Omental fat pad (tissue), 3 donors: ENCODE measurements at regions not wholly inside any gene's neighbourhood (a gene's known extent, or its start where the extent isn't known, plus 50 kb on each side); places are given as distances from the start of the nearest gene placed in this dataset.

Experiments
- ATAC-seq: fragments of 150-250 bp; one replicate; pipeline ENCODE4 v1.9.1; 2016; ENCODE audit warnings: mild to moderate bottlenecking, moderate library complexity; ENCODE audit not compliant: low FRiP score
- DNase-seq: peaks from one replicate; pipeline ENCODE4 v3.0.0-alpha.2; 2019; ENCODE audit warnings: low spot score
- TF ChIP-seq, protein P1 (sequence below), 3 donors: fragments of 450-650 bp; IDR thresholded peaks; one replicate each; pipeline ENCODE4 v1.5.1; 2016 to 2017; ENCODE audit warnings: antibody characterized with exemption in 3 of 3, mild to moderate bottlenecking in 3 of 3, moderate library complexity in 2 of 3

DNA sequence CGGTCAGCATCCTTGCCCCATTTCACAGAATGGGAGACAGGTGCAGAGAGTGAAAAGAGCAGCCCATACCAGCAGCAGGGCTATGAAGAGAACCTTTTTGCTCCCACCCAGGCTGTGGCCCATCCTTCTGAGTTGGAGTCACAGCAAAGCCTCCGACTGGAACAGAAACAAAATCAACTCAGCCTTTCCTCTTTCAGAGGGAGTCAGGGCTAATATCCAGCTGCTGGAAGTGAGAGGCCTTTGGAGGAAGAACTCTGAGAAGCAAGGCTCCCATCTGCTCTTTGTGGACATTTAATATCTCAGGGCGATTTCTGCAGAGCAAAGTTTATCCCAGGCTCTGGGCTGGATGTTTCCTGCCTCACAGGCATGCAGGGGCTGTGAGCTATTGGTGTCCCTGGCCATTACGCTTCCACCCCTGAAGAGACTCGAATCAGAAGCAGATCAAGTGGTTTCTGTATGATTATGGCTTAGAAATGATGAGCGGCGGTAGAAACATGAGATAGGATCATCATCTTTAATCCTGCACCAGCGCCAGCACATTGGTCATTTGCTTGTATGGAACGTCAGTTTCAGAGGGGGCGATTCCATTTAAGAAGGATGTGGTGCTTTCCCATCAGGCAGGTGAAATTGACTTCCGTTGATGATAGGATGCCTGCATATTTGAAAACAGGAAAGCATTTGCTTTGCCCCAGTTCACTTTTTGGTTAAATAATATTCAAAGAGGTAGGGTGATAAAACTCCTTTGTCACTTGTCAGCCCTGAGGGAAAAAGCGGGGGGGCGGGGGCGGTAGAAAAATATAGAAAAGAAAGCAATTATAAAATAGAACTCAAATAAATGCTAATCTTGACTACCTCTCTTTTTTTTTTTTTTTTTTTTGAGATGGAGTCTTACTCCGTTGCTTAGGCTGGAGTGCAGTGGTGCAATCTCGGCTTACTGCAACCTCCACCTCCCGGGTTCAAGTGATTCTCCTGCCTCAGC, 152.4 kb downstream of the LRRC30 start:
- TF ChIP-seq, protein P1, sequence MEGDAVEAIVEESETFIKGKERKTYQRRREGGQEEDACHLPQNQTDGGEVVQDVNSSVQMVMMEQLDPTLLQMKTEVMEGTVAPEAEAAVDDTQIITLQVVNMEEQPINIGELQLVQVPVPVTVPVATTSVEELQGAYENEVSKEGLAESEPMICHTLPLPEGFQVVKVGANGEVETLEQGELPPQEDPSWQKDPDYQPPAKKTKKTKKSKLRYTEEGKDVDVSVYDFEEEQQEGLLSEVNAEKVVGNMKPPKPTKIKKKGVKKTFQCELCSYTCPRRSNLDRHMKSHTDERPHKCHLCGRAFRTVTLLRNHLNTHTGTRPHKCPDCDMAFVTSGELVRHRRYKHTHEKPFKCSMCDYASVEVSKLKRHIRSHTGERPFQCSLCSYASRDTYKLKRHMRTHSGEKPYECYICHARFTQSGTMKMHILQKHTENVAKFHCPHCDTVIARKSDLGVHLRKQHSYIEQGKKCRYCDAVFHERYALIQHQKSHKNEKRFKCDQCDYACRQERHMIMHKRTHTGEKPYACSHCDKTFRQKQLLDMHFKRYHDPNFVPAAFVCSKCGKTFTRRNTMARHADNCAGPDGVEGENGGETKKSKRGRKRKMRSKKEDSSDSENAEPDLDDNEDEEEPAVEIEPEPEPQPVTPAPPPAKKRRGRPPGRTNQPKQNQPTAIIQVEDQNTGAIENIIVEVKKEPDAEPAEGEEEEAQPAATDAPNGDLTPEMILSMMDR (IDR thresholded peaks at IDR 0.05), result no peak
- ATAC-seq (no peak), DNase-seq (no peak)

DNA sequence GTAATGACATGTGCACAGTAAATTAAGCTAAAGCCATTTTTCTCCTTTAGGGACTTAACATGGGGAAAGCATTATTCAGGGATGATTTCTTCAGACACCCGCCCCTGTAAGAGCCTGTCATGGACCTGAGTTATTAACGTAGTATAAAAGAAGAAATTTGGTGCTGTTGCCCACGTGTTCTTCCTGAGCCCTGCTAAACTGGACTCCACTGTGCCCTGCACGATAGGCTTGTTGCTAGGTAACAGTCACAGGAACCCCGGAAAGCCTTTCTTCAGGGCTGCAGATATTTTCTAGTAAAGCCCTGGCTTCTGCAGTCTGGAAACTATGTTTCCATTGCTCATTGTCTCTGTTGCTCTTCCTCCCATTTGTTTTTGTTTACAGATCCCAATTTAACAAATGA, 157.9 kb downstream of the LRRC30 start:
- DNase-seq (no peak), ATAC-seq (no peak)
- TF ChIP-seq, protein P1 (IDR thresholded peaks at IDR 0.05), result no peak

DNA sequence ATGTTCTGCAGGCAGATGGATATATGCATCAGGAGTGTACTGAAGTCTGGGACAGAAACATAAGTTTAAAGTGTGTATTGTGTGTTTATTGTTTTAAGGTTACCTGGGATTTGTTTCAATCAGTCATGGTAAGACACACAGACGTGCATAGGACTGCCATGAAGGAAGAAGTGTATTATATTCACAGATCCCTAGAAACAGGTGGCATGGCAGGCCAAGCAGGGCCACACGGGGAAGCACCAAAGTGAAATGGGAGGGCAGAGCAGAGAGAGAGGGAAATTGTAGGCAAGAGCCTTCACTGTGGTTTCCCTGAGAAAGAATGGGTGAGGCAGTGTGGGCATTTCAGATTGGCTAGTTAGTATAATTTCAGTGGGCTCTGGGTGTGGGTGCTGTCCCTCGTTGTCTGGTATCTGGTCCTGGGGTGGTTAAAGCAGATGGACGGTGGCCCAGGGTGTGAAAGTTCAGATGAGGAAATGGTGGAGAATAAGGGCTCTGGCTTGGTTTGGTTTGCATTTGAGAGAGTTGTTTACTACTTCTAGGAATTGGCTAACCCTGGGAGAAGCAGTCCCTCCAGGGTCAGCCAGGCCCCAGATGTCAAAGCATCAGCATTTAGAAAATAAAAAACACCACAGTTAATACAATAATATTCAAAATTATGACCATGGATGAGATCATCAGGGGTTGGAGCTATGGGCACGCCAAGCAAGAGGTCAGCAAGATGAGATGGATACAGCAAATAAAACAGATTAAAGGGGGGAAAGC, 160.0 kb downstream of the LRRC30 start:
- ATAC-seq (no peak), DNase-seq (no peak)
- TF ChIP-seq, protein P1 (IDR thresholded peaks at IDR 0.05), result no peak

DNA sequence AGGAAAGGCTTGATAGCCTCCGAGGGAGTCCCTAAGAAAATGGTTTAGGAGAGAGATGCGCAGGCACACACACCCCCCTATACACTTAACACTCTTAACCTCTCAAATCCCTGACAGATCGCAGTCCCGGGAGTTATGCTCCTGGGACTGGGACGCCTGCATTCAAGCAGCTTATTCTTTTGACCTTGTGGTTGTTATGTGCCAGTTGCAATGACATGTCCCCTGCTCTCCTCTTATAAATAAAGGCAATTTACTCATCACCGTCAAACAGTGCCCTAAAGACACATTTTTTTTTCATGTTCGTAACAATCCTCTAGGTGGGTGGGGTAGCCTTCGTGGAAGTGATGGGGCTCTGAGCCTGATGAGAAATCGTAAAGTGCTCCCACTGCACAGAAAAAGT, 162.2 kb downstream of the LRRC30 start:
- TF ChIP-seq, protein P1 (IDR thresholded peaks at IDR 0.05), result no peak
- DNase-seq (no peak), ATAC-seq (no peak)

DNA sequence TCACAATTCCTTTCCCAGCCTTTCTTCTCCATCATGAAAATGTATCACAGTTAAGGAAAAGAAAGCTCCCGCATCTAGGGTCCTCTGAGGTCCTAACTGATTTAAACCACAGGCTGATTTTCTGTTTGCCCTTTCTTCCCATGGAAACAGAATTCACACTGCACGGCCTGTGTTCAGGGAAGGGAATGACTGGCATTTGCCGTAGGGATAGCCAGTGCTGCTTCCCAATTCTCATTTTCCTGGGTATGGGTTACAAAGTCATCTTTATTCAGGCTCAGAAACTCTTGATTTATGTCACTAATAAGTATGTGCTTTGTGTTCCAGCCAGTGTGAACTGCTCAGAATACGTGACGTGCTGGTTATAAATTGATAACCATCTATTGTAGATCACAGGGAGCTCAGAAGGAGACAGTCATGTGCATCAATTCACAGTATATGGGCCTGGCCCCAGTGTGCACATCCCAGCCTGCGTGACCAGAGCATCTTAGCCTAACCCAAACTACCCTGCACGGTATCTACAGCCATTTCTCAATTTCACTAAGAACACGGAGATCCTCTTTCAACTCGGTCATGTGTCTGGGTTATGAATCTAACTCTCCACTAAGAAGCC, 163.3 kb downstream of the LRRC30 start:
- DNase-seq (no peak), ATAC-seq (no peak)
- TF ChIP-seq, protein P1 (IDR thresholded peaks at IDR 0.05), result no peak

DNA sequence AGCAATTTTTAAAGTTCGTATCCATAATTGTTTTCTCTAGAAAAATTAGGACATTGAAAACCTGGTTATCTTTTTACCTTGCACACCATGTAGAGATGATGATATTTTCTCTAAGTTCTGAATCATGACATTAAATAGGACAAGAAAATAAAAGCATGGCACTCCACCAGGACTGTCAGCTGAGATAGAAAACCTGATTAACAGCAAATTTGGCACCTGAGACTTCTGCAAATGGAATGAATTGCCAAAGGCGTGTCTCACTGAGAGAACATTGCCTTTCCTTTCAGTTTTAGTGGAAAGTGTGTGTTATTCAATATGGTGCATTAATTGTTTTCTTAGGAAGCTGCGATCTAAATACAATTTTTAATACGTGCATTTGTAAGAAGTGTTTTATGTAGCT, 164.7 kb downstream of the LRRC30 start:
- DNase-seq, result no peak
- ATAC-seq, result no peak
- TF ChIP-seq, protein P1 (IDR thresholded peaks at IDR 0.05), result no peak
